Erythroblast (primary cell): ENCODE measurements at regions not wholly inside any gene's neighbourhood (a gene's known extent, or its start where the extent isn't known, plus 50 kb on each side); places are given as distances from the start of the nearest gene placed in this dataset.
"Not testable (repeated sequence)": the region's sequence is repeated elsewhere in the genome, so short reads cannot be mapped to it uniquely, and the experiment has no call there.

ENCODE experiments used
- GATA1 ChIP-seq: IDR thresholded peaks from 2 replicates; pipeline ENCODE4 v1.6.1; 2011; ENCODE audit warnings: low read depth, mild to moderate bottlenecking, control low read depth, low read length, moderate library complexity
- POLR2A ChIP-seq: IDR thresholded peaks from 2 replicates; pipeline ENCODE4 v1.6.1; 2011; ENCODE audit warnings: mild to moderate bottlenecking, low read length

DNA sequence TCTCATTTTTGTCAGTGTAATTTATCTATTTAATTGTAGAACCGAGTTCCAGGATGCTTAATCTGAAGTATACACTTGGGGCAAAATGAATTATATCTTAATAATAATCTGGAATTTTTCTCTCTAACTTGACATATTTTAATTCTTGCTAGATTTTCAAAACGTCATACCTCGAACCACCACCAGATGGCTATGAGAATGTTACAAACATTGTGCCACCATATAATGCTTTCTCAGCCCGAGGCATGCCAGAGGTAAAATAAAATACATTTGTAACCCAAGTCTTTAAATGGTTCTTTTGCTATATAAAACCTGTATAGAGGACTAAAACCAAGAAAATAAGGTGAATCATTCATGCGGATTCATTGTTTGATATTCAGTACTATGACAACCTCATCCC lies 1234.3 kb upstream of the USP9Y start:
- not testable (repeated sequence) for TF ChIP-seq POLR2A, GATA1
